BLaER1 treated with 17β-estradiol and CSF1 and Interleukin-3, amounts not matched to agents 10 nM and 100 nM (cell line): ENCODE measurements at regions not wholly inside any gene's neighbourhood (a gene's known extent, or its start where the extent isn't known, plus 50 kb on each side); places are given as distances from the start of the nearest gene placed in this dataset.

Source experiments
- H3K27ac ChIP-seq, 11 experiments: shearing (Covaris generic); formaldehyde crosslinking; 2 replicates each; pipeline ENCODE4 v1.8.1; 2022
- H3K27me3 ChIP-seq, 11 experiments: shearing (Covaris generic); formaldehyde crosslinking; 2 replicates each; pipeline ENCODE4 v1.8.1; 2022
- H3K36me3 ChIP-seq, 11 experiments: shearing (Covaris generic); formaldehyde crosslinking; 2 replicates each; pipeline ENCODE4 v1.8.1; 2022
- H3K4me1 ChIP-seq, 10 experiments: shearing (Covaris generic); formaldehyde crosslinking; 2 replicates each; pipeline ENCODE4 v1.8.1; 2022
- H3K4me2 ChIP-seq, 11 experiments: shearing (Covaris generic); formaldehyde crosslinking; 2 replicates each; pipeline ENCODE4 v1.8.1; 2022
- H3K4me3 ChIP-seq, 10 experiments: shearing (Covaris generic); formaldehyde crosslinking; 2 replicates each; pipeline ENCODE4 v1.8.1; 2022
- H3K9ac ChIP-seq, 11 experiments: shearing (Covaris generic); formaldehyde crosslinking; 2 replicates each; pipeline ENCODE4 v1.8.1; 2022
- H3K9me3 ChIP-seq, 11 experiments: shearing (Covaris generic); formaldehyde crosslinking; replicated peaks in 1 of 11; 2 replicates each; pipeline ENCODE4 v1.8.1; 2022
- H4K20me1 ChIP-seq, 11 experiments: shearing (Covaris generic); formaldehyde crosslinking; 2 replicates each; pipeline ENCODE4 v1.8.1; 2022
- Cebpa-rat ChIP-seq, 11 experiments: shearing (Covaris generic); IDR thresholded peaks; 2 replicates each; pipeline ENCODE4 v1.8.1; 2022

DNA sequence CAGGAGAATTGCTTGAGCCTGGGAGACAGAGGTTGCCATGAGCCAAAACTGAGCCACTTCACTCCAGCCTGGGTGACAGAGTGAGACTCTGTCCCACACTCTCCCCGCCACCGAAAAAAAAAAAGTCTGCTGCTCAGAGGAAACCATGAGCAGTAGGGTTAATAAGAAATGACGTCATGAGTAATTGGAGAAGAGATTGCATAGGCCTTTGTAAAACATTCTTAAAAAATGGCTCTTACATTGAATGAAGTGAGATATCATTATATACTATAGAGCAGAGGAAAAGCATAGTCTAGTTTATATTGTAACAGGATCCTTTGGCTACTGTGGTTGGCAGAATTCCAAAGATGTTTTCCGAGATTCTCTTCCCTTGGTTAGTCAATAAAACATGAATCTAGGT is 228.2 kb downstream of the PCDH20 start:
- no peak overlapping the region for H3K4me2 ChIP-seq
- H3K27ac ChIP-seq, result no peak overlapping the region
- no peaks in the 10 kb centered on the region for H3K27me3 ChIP-seq
- H3K9me3 ChIP-seq, result no peaks in the 10 kb centered on the region
- H3K4me3 ChIP-seq, result no peak overlapping the region
- H3K36me3 ChIP-seq, result no peaks in the 10 kb centered on the region
- no peak for TF ChIP-seq Cebpa-rat (IDR thresholded peaks at IDR 0.05)
- H3K9ac ChIP-seq, result no peak overlapping the region
- no peaks in the 10 kb centered on the region for H4K20me1 ChIP-seq
- no peaks in the 10 kb centered on the region for H3K4me1 ChIP-seq

DNA sequence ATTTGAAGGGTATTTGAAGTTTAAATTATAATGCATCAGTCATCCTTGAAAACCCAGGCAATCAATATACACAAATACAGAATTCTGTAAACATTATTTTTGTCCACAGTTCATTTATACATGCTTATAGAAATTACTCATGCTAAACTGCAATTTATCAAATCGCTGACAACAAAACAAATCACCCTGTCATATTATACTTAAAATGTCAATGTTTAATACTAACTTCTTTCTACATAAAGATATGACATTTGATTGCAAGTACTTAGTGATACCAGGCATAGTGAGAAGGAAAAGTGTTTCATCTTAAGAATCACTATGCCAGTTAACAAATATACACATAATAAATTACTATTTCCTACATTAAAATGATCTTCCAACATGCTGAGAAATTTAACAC is 232.0 kb downstream of the PCDH20 start:
- Histone ChIP-seq H3K4me3 (no peak overlapping the region), H3K4me1 (no peaks in the 10 kb centered on the region), H3K27ac (no peak overlapping the region), H3K9ac (no peak overlapping the region), H4K20me1 (no peaks in the 10 kb centered on the region), H3K9me3 (no peaks in the 10 kb centered on the region), H3K36me3 (no peaks in the 10 kb centered on the region), H3K27me3 (no peaks in the 10 kb centered on the region), H3K4me2 (no peak overlapping the region)
- no peak for TF ChIP-seq Cebpa-rat (IDR thresholded peaks at IDR 0.05)

DNA sequence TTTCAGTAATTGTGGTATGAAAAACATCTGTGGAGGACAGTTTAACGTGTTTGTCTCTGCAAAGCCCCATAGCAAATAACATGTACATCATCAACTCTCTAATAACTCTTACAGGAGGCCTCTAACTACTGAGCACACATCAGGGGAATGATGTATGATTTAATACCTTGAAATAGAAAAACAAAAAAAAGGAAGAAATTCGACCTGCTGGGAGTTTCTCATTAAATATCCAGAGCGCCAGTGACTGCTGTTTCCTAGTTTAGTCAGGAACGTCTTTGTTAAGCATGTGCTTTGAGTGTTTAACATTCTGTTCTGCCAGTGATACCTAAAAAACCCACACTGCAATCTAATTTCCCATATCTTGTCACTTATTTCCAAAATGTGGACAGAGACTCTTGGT is 235.4 kb downstream of the PCDH20 start:
- no peaks in the 10 kb centered on the region for H3K36me3 ChIP-seq
- H3K9ac ChIP-seq, result no peak overlapping the region
- H3K4me1 ChIP-seq, result no peaks in the 10 kb centered on the region
- TF ChIP-seq Cebpa-rat (IDR thresholded peaks at IDR 0.05), result no peak
- H3K27ac ChIP-seq, result no peak overlapping the region
- no peaks in the 10 kb centered on the region for H4K20me1 ChIP-seq
- no peaks in the 10 kb centered on the region for H3K27me3 ChIP-seq
- no peaks in the 10 kb centered on the region for H3K9me3 ChIP-seq
- no peak overlapping the region for H3K4me3 ChIP-seq
- no peak overlapping the region for H3K4me2 ChIP-seq

DNA sequence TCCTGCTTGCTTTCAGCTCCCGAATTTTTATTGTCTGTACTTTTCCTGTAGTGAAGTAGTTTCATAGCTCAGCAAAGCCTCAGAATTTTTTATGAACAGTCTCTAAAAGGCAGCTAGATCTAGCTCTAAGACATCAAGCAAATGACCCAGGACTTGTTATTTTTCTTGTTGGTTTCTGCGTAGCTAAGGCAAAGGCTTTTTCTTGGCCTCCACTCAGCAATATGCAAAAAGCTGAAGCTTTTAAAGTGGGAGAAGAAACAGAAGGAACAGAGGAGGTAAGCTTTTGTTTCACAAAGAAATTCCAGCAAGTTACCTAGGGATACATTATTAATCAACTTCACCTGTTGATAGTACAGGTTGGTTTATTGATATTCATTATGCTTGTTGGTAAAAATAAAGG is 235.9 kb downstream of the PCDH20 start:
- Histone ChIP-seq H3K4me3 (no peak overlapping the region), H3K27me3 (no peaks in the 10 kb centered on the region), H4K20me1 (no peaks in the 10 kb centered on the region), H3K4me2 (no peak overlapping the region), H3K27ac (no peak overlapping the region), H3K4me1 (no peaks in the 10 kb centered on the region), H3K36me3 (no peaks in the 10 kb centered on the region), H3K9me3 (no peaks in the 10 kb centered on the region), H3K9ac (no peak overlapping the region)
- TF ChIP-seq Cebpa-rat (IDR thresholded peaks at IDR 0.05), result no peak

DNA sequence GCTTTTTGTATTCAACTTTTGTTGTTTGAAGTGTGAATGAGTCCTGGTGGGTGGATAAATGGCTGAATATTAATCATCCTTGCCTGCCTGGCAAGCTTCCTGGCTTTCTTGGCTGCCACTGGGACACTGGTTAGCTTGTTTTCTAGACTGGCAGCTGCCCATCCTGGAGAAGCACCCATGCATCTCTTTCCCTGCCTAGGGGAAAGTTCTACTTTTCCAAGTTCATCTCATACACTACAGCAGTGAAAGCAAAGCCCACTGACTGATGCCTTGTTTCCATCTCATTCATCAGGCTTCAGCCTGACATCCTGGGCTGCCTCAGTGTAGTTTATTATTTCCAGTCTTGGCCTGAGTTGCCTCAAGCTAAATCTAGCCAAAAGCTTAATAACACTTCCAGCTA is 244.8 kb downstream of the PCDH20 start:
- Histone ChIP-seq H3K27ac (no peak overlapping the region), H3K36me3 (no peaks in the 10 kb centered on the region), H3K27me3 (no peaks in the 10 kb centered on the region), H3K4me1 (no peaks in the 10 kb centered on the region), H3K4me3 (no peak overlapping the region), H3K4me2 (no peak overlapping the region), H3K9me3 (no peaks in the 10 kb centered on the region), H4K20me1 (no peaks in the 10 kb centered on the region), H3K9ac (no peak overlapping the region)
- no peak for TF ChIP-seq Cebpa-rat (IDR thresholded peaks at IDR 0.05)

DNA sequence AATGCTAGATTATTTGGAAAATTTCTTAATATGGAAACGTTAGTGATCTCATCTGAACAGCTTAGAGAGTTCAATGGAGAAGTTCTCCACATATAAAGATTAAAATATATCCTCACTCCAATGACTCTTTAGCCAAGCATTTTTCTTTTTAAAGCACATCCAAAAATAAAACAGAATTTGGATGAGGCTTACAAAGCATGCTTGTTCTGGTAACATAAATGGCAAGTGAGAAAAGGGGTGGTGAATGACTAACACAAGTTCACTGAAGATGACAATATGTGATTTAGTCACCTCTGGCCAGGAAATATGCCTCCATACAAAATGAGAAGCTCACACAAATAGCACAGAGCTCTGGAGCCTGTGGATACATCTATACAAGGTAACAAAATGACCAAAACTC is 253.0 kb downstream of the PCDH20 start:
- H3K27me3 ChIP-seq, result no peaks in the 10 kb centered on the region
- H4K20me1 ChIP-seq, result no peaks in the 10 kb centered on the region
- H3K27ac ChIP-seq, result no peak overlapping the region
- H3K9ac ChIP-seq, result no peak overlapping the region
- H3K4me3 ChIP-seq, result no peak overlapping the region
- TF ChIP-seq Cebpa-rat (IDR thresholded peaks at IDR 0.05), result no peak
- H3K4me1 ChIP-seq, result no peaks in the 10 kb centered on the region
- H3K36me3 ChIP-seq, result no peaks in the 10 kb centered on the region
- H3K9me3 ChIP-seq, result no peaks in the 10 kb centered on the region
- no peak overlapping the region for H3K4me2 ChIP-seq

DNA sequence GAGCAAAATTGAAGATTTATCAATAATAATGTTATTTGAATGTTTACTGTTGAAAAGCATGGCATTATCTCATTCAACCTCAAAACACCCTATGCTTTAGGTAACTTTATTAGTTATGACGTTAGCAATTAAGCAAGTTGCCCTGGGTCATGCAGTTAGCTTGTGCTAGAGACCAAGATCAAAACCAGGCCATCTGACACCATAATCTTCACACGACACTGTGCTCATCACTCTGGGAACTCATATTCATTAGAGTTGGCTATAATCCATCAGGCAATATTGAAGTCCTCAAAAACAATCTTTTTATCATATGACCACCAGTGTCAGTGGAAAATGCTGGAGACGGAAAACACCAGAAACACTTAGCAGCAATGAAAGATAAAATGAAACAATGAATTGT is 253.5 kb downstream of the PCDH20 start:
- peaks cover 0 to 3% (median 0%) of the 10 kb centered on the region in 10 experiments; a peak in 2 of 20 replicates for H3K4me1 ChIP-seq
- no peaks in the 10 kb centered on the region for H4K20me1 ChIP-seq
- no peak overlapping the region for H3K4me2 ChIP-seq
- no peaks in the 10 kb centered on the region for H3K9me3 ChIP-seq
- no peak overlapping the region for H3K27ac ChIP-seq
- no peak overlapping the region for H3K9ac ChIP-seq
- no peak overlapping the region for H3K4me3 ChIP-seq
- H3K27me3 ChIP-seq, result no peaks in the 10 kb centered on the region
- no peaks in the 10 kb centered on the region for H3K36me3 ChIP-seq
- no peak for TF ChIP-seq Cebpa-rat (IDR thresholded peaks at IDR 0.05)

DNA sequence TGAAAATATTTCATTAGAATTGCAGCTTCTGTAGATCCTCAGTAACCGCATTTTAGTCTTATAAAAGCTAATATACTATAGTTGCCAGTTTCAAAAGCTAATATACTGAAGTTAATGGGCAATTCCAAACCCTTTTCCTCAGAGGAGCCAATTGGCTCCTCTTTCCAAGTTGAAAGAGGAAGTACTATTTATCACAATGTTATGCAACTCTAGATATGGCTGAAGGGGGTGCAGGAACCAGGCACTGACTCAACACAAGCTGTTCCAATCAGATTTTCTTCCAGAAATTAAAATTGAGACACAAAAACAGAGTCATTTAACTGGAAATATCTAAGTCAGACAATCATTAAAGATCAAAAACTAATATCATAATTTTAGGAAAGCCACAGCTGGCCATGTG is 258.9 kb downstream of the PCDH20 start:
- no peaks in the 10 kb centered on the region for H3K9me3 ChIP-seq

DNA sequence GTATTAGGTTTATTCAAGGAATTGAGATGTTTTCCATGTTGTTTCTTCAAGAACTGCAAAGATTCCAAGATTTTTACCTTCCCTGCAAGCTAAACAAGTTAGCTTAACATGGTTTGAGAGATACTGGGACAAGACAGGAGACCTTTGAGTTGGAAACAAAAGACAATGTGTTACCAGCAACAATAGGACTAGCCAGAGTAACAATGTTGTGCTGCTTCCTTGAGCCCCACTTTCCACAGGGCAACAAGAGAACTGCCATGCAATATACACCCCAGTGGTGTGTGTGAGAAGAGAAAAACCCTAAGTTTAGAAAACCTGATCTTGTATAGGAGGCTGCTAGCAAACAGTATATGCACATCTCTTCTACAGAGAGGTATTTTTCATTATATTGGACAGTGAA is 264.6 kb downstream of the PCDH20 start:
- TF ChIP-seq Cebpa-rat (IDR thresholded peaks at IDR 0.05), result no peak
- Histone ChIP-seq H3K9me3 (peaks cover 3 to 6% (median 4%) of the 10 kb centered on the region in 11 experiments), H3K4me3 (no peak overlapping the region), H3K9ac (no peak overlapping the region), H3K4me2 (no peak overlapping the region), H3K4me1 (peaks cover 0 to 9% (median 7%) of the 10 kb centered on the region in 10 experiments; a peak in 9 of 20 replicates), H3K36me3 (0 out of 22 replicates have a peak, but pooled peaks cover 0 to 2% (median 0%) of the 10 kb centered on the region in 11 experiments), H4K20me1 (no peaks in the 10 kb centered on the region), H3K27me3 (no peaks in the 10 kb centered on the region), H3K27ac (no peak overlapping the region)

More for the DNA sequence above, 258.9 kb downstream of the PCDH20 start:
- Histone ChIP-seq H3K4me2 (peak overlapping the region in 1 of 11 experiments; percentile 10; a peak in 1 of 22 replicates), H3K36me3 (no peaks in the 10 kb centered on the region), H3K27me3 (no peaks in the 10 kb centered on the region), H3K4me1 (peaks cover 0 to 10% (median 0%) of the 10 kb centered on the region in 10 experiments; a peak in 2 of 20 replicates), H3K27ac (peak overlapping the region in 2 of 11 experiments; percentile 28 to 30; a peak in 1 of 22 replicates), H4K20me1 (no peaks in the 10 kb centered on the region), H3K9ac (no peak overlapping the region), H3K4me3 (no peak overlapping the region)
- peak in 2 of 11 experiments; percentile 40 to 48; a peak in 2 of 22 replicates for TF ChIP-seq Cebpa-rat (IDR thresholded peaks at IDR 0.05)

DNA sequence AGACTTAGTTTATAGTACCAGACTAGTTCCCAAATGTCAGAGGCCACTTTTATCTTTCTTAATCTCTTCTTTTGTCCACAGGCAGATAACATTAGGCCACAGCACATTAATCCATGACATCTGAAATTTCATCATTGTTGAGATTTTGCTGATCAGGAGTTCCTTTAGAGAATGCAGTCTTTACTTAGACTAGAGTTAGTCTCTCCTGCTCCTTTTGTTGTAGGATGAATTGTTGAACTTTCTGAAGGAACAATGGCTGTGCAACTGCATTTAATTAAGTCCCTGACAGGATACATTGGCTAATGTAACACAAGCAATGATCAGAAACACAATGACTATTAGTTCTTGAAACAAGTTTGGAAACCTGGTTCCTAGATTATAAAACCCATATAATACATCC is 266.3 kb downstream of the PCDH20 start:
- no peak overlapping the region for H3K4me3 ChIP-seq
- H3K36me3 ChIP-seq, result peaks cover 0 to 11% (median 0%) of the 10 kb centered on the region in 11 experiments; a peak in 1 of 22 replicates
- H4K20me1 ChIP-seq, result no peaks in the 10 kb centered on the region
- H3K27me3 ChIP-seq, result no peaks in the 10 kb centered on the region
- H3K4me2 ChIP-seq, result no peak overlapping the region
- no peak overlapping the region for H3K27ac ChIP-seq
- TF ChIP-seq Cebpa-rat (IDR thresholded peaks at IDR 0.05), result no peak
- peaks cover 0 to 11% (median 8%) of the 10 kb centered on the region in 10 experiments; a peak in 9 of 20 replicates for H3K4me1 ChIP-seq
- H3K9me3 ChIP-seq, result peaks cover 20 to 24% (median 22%) of the 10 kb centered on the region in 11 experiments
- H3K9ac ChIP-seq, result no peak overlapping the region
